Common myeloid progenitor, CD34-positive (primary cell): ENCODE measurements at regions not wholly inside any gene's neighbourhood (a gene's known extent, or its start where the extent isn't known, plus 50 kb on each side); places are given as distances from the start of the nearest gene placed in this dataset.

Experiments
- CTCF ChIA-PET: fragments of 350-600 bp; sonication (Branson Sonifier 250); formaldehyde crosslinking; loops from one replicate; lab custom pipeline; 2021; ENCODE audit warnings: antibody characterized with exemption; lab: Charles Lee
- POLR2A ChIA-PET: fragments of 350-600 bp; sonication (Branson Sonifier 250); formaldehyde crosslinking; loops from one replicate; lab custom pipeline; 2021; ENCODE audit warnings: antibody characterized with exemption; lab: Charles Lee
- DNase-seq, 3 donors: peaks; one replicate each; pipeline versions ENCODE4 v3.0.0 to v3.0.0-alpha.2; 2013
- H3K27ac ChIP-seq, 2 experiments: 1 replicate in 1 of 2; 2 replicates in 1 of 2; pipeline ENCODE4 v1.7.0; 2013; ENCODE audit warnings: inconsistent platforms in 2 of 2, low read length in 2 of 2, mild to moderate bottlenecking in 2 of 2, low read depth in 1 of 2, moderate library complexity in 1 of 2; ENCODE audit not compliant: severe bottlenecking in 2 of 2, insufficient read depth in 1 of 2, poor library complexity in 1 of 2
- H3K27me3 ChIP-seq, 5 experiments: replicated peaks in 2 of 5; 1 replicate in 3 of 5; 2 replicates in 2 of 5; pipeline versions ENCODE4 v1.6.1 to v1.7.0; 2013; ENCODE audit warnings: low read length in 4 of 5, mild to moderate bottlenecking in 2 of 5, moderate library complexity in 2 of 5, inconsistent platforms in 1 of 5; ENCODE audit not compliant: insufficient read depth in 5 of 5, control insufficient read depth in 4 of 5
- H3K36me3 ChIP-seq, 4 experiments: 1 replicate in 2 of 4; 2 replicates in 2 of 4; pipeline versions ENCODE4 v1.6.1 to v1.7.0; 2013; ENCODE audit warnings: low read length in 3 of 4, control low read depth in 1 of 4, mild to moderate bottlenecking in 1 of 4; ENCODE audit not compliant: control insufficient read depth in 4 of 4, insufficient read depth in 4 of 4
- H3K4me1 ChIP-seq, 4 experiments: 1 replicate in 3 of 4; 2 replicates in 1 of 4; pipeline versions ENCODE4 v1.6.1 to v1.7.1; 2013; ENCODE audit warnings: low read length in 3 of 4, mild to moderate bottlenecking in 3 of 4, control low read depth in 1 of 4, inconsistent platforms in 1 of 4, moderate library complexity in 1 of 4; ENCODE audit not compliant: control insufficient read depth in 4 of 4, insufficient read depth in 4 of 4; ENCODE audit errors: control extremely low read depth in 1 of 4
- H3K4me3 ChIP-seq, 7 experiments: 1 replicate in 4 of 7; 2 replicates in 3 of 7; pipeline versions ENCODE4 v1.5.1 to v1.7.0; 2013; ENCODE audit warnings: mild to moderate bottlenecking in 7 of 7, low read length in 6 of 7, moderate library complexity in 6 of 7, inconsistent platforms in 2 of 7, low read depth in 2 of 7, control low read depth in 1 of 7; ENCODE audit not compliant: insufficient read depth in 4 of 7, control insufficient read depth in 1 of 7; ENCODE audit errors: extremely low read depth in 1 of 7
- H3K9me3 ChIP-seq, 5 experiments: 1 replicate in 4 of 5; 2 replicates in 1 of 5; pipeline versions ENCODE4 v1.6.1 to v1.7.1; 2013; ENCODE audit warnings: low read length in 4 of 5, mild to moderate bottlenecking in 2 of 5, inconsistent platforms in 1 of 5, low read depth in 1 of 5, moderate library complexity in 1 of 5; ENCODE audit not compliant: control insufficient read depth in 4 of 5, insufficient read depth in 2 of 5; ENCODE audit errors: control extremely low read depth in 1 of 5
- WGBS: methylation state at CpG from one replicate; pipeline ENCODE4 v1.1.5; 2013; ENCODE audit not compliant: insufficient coverage; 5-methylcytosine and 5-hydroxymethylcytosine counted together

- Histone ChIP-seq H3K4me3 (no peak overlapping the region), H3K36me3 (no peaks in the 10 kb centered on the region), H3K4me1 (no peaks in the 10 kb centered on the region), H3K9me3 (no peaks in the 10 kb centered on the region), H3K27ac (no peak overlapping the region), H3K27me3 (no peaks in the 10 kb centered on the region)
- no peak for DNase-seq
- ChIA-PET POLR2A (no interaction called here), CTCF (no interaction called here)
Measured at GRCh38 chr13:55403887-55404487, 1736.7 kb upstream of the PRR20A start.

GRCh38 chr13:55410398-55411330 is 1730.1 kb upstream of the PRR20A start:
- ChIA-PET POLR2A (no interaction called here), CTCF (no interaction called here)
- no peaks in the 10 kb centered on the region for H3K36me3 ChIP-seq
- H3K9me3 ChIP-seq: no peaks in the 10 kb centered on the region
- no peak overlapping the region for H3K4me3 ChIP-seq
- no peak for DNase-seq
- H3K27ac ChIP-seq: no peak overlapping the region
- WGBS: 45% methylated on average over 8 of the region's 8 CpGs
- no peaks in the 10 kb centered on the region for H3K4me1 ChIP-seq
- no peaks in the 10 kb centered on the region for H3K27me3 ChIP-seq

GRCh38 chr13:55418095-55418494 is 1722.6 kb upstream of the PRR20A start:
- 92% methylated on average over 2 of the region's 2 CpGs for WGBS
- DNase-seq: no peak
- no peak overlapping the region for H3K27ac ChIP-seq
- H3K36me3 ChIP-seq: no peaks in the 10 kb centered on the region
- H3K4me1 ChIP-seq: no peaks in the 10 kb centered on the region
- no peaks in the 10 kb centered on the region for H3K27me3 ChIP-seq
- ChIA-PET CTCF (no interaction called here), POLR2A (no interaction called here)
- no peak overlapping the region for H3K4me3 ChIP-seq
- no peaks in the 10 kb centered on the region for H3K9me3 ChIP-seq

- no peaks in the 10 kb centered on the region for H3K36me3 ChIP-seq
- no peak overlapping the region for H3K27ac ChIP-seq
- no peaks in the 10 kb centered on the region for H3K27me3 ChIP-seq
- no peaks in the 10 kb centered on the region for H3K9me3 ChIP-seq
- no peak overlapping the region for H3K4me3 ChIP-seq
- DNase-seq: no peak
- H3K4me1 ChIP-seq: no peaks in the 10 kb centered on the region
- POLR2A ChIA-PET: no interaction called here
- CTCF ChIA-PET: no interaction called here
- 57% methylated on average over 1 of the region's 4 CpGs for WGBS
Measured at GRCh38 chr13:55432814-55433213, 1707.9 kb upstream of the PRR20A start.

GRCh38 chr13:55437162-55437561 is 1703.6 kb upstream of the PRR20A start:
- no peak overlapping the region for H3K4me3 ChIP-seq
- no peaks in the 10 kb centered on the region for H3K36me3 ChIP-seq
- H3K4me1 ChIP-seq: no peaks in the 10 kb centered on the region
- WGBS: no CpG with 5 or more reads among the region's 1 CpG
- CTCF ChIA-PET: no interaction called here
- POLR2A ChIA-PET: no interaction called here
- H3K27me3 ChIP-seq: no peaks in the 10 kb centered on the region
- H3K9me3 ChIP-seq: peaks cover 0 to 1% (median 0%) of the 10 kb centered on the region in 5 experiments
- DNase-seq: no peak
- no peak overlapping the region for H3K27ac ChIP-seq

GRCh38 chr13:55439450-55439849 is 1701.3 kb upstream of the PRR20A start:
- ChIA-PET POLR2A (no interaction called here), CTCF (no interaction called here)
- no CpG with 5 or more reads among the region's 1 CpG for WGBS

GRCh38 chr13:55440465-55441085 is 1700.1 kb upstream of the PRR20A start:
- no peak overlapping the region for H3K27ac ChIP-seq
- H3K4me1 ChIP-seq: no peaks in the 10 kb centered on the region
- 88% methylated on average over 1 of the region's 4 CpGs for WGBS
- no peak for DNase-seq
- H3K9me3 ChIP-seq: peaks cover 0 to 1% (median 0%) of the 10 kb centered on the region in 5 experiments
- POLR2A ChIA-PET: no interaction called here
- no peak overlapping the region for H3K4me3 ChIP-seq
- CTCF ChIA-PET: no interaction called here
- no peaks in the 10 kb centered on the region for H3K27me3 ChIP-seq
- no peaks in the 10 kb centered on the region for H3K36me3 ChIP-seq

More at GRCh38 chr13:55439450-55439849, 1701.3 kb upstream of the PRR20A start:
- no peak overlapping the region for H3K27ac ChIP-seq
- H3K9me3 ChIP-seq: peaks cover 0 to 1% (median 0%) of the 10 kb centered on the region in 5 experiments
- no peak for DNase-seq
- no peaks in the 10 kb centered on the region for H3K27me3 ChIP-seq
- no peaks in the 10 kb centered on the region for H3K36me3 ChIP-seq
- H3K4me3 ChIP-seq: no peak overlapping the region
- no peaks in the 10 kb centered on the region for H3K4me1 ChIP-seq
